Osteoblast (primary cell): ENCODE measurements at regions not wholly inside any gene's neighbourhood (a gene's known extent, or its start where the extent isn't known, plus 50 kb on each side); places are given as distances from the start of the nearest gene placed in this dataset.

ENCODE experiments used
- DNase-seq: peaks from one replicate; pipeline ENCODE4 v3.0.0; 2011; ENCODE audit warnings: low spot score, mixed read lengths; ENCODE audit not compliant: insufficient read length; ENCODE audit errors: missing footprints
- H2AFZ ChIP-seq: 2 replicates; pipeline ENCODE4 v1.6.0; 2011; ENCODE audit warnings: mild to moderate bottlenecking, low read length
- H3K27ac ChIP-seq: 2 replicates; pipeline ENCODE4 v1.5.1; 2011; ENCODE audit warnings: mild to moderate bottlenecking, low read depth, low read length, moderate library complexity
- H3K27me3 ChIP-seq: 2 replicates; pipeline ENCODE4 v1.6.0; 2012; ENCODE audit warnings: mild to moderate bottlenecking, control low read depth, inconsistent platforms, low read length, moderate library complexity; ENCODE audit not compliant: insufficient read depth
- H3K36me3 ChIP-seq: 2 replicates; pipeline ENCODE4 v1.5.1; 2011; ENCODE audit warnings: mild to moderate bottlenecking, low read length, control low read depth, moderate library complexity; ENCODE audit not compliant: insufficient read depth
- H3K4me1 ChIP-seq: 2 replicates; pipeline ENCODE4 v1.5.1; 2011; ENCODE audit warnings: mild to moderate bottlenecking, low read length, control low read depth, moderate library complexity; ENCODE audit not compliant: insufficient read depth
- H3K4me2 ChIP-seq: 2 replicates; pipeline ENCODE4 v1.6.0; 2011; ENCODE audit warnings: mild to moderate bottlenecking, low read length; ENCODE audit not compliant: insufficient read depth
- H3K4me3 ChIP-seq: fragments of 200-600 bp; sonication (generic); 3 replicates; pipeline ENCODE4 v1.5.1; 2012; ENCODE audit warnings: mild to moderate bottlenecking, low read length, inconsistent platforms; ENCODE audit not compliant: insufficient read depth
- H3K79me2 ChIP-seq: 2 replicates; pipeline ENCODE4 v1.6.0; 2012; ENCODE audit warnings: mild to moderate bottlenecking, low read length, control low read depth, inconsistent platforms; ENCODE audit not compliant: insufficient read depth
- H3K9me3 ChIP-seq: 2 replicates; pipeline ENCODE4 v1.5.1; 2011; ENCODE audit warnings: low read depth, low read length, control low read depth
- H4K20me1 ChIP-seq: 2 replicates; pipeline ENCODE4 v1.6.0; 2012; ENCODE audit warnings: mild to moderate bottlenecking, low read length, control low read depth; ENCODE audit not compliant: insufficient read depth
- TF ChIP-seq, protein P1 (sequence below): IDR thresholded peaks from 2 replicates; pipeline ENCODE4 v1.5.1; 2011; ENCODE audit warnings: mild to moderate bottlenecking, low read depth, low read length, moderate library complexity; ENCODE audit errors: extremely low read depth

- no peaks in the 10 kb centered on the region for H4K20me1 ChIP-seq
- no peak overlapping the region for H3K4me2 ChIP-seq
- H3K36me3 ChIP-seq, result no peaks in the 10 kb centered on the region
- no peak for DNase-seq
- no peaks in the 10 kb centered on the region for H3K27me3 ChIP-seq
- H3K79me2 ChIP-seq, result no peaks in the 10 kb centered on the region
- TF ChIP-seq, protein P1, sequence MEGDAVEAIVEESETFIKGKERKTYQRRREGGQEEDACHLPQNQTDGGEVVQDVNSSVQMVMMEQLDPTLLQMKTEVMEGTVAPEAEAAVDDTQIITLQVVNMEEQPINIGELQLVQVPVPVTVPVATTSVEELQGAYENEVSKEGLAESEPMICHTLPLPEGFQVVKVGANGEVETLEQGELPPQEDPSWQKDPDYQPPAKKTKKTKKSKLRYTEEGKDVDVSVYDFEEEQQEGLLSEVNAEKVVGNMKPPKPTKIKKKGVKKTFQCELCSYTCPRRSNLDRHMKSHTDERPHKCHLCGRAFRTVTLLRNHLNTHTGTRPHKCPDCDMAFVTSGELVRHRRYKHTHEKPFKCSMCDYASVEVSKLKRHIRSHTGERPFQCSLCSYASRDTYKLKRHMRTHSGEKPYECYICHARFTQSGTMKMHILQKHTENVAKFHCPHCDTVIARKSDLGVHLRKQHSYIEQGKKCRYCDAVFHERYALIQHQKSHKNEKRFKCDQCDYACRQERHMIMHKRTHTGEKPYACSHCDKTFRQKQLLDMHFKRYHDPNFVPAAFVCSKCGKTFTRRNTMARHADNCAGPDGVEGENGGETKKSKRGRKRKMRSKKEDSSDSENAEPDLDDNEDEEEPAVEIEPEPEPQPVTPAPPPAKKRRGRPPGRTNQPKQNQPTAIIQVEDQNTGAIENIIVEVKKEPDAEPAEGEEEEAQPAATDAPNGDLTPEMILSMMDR, result no peak
- H3K9me3 ChIP-seq, result no peaks in the 10 kb centered on the region
- H3K27ac ChIP-seq, result no peak overlapping the region
- no peak overlapping the region for H3K4me3 ChIP-seq
- H3K4me1 ChIP-seq, result no peaks in the 10 kb centered on the region
- no peak overlapping the region for H2AFZ ChIP-seq
These were observed 439.5 kb upstream of the CDH4 start for GRCh38 chr20:60812561-60812960.

DNA sequence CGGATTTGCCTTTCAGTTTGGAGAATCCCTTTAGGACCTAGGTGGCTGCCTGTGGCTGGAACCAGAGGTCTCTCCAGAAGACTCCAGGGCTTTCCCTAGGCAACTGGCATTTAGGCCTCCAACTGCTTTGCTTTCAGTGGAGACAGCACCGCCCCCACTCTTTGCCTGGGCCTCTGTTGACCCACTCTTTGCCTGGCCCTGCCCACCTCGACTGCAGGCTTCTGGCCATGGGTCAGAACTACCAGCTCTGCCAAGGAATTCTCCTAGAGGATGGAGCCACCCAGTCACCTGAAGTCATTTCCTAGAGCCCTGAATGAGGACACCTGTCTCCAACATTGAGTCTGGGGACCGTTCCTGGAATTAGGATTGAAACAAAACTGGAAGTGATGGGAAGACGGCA lies 439.0 kb upstream of the CDH4 start:
- Histone ChIP-seq H3K4me2 (no peak overlapping the region), H3K27ac (no peak overlapping the region)
- no peak for DNase-seq

GRCh38 chr20:60815656-60816055 lies 436.4 kb upstream of the CDH4 start:
- H3K79me2 ChIP-seq, result no peaks in the 10 kb centered on the region
- no peak overlapping the region for H3K4me3 ChIP-seq
- no peaks in the 10 kb centered on the region for H3K9me3 ChIP-seq
- no peak for DNase-seq
- no peak overlapping the region for H2AFZ ChIP-seq
- no peak overlapping the region for H3K4me2 ChIP-seq
- H3K27ac ChIP-seq, result no peak overlapping the region
- no peaks in the 10 kb centered on the region for H3K27me3 ChIP-seq
- H4K20me1 ChIP-seq, result no peaks in the 10 kb centered on the region
- H3K4me1 ChIP-seq, result no peaks in the 10 kb centered on the region
- TF ChIP-seq, protein P1, result no peak
- no peaks in the 10 kb centered on the region for H3K36me3 ChIP-seq

More for the DNA sequence above, 439.0 kb upstream of the CDH4 start:
- Histone ChIP-seq H3K4me1 (no peaks in the 10 kb centered on the region), H3K36me3 (no peaks in the 10 kb centered on the region), H3K4me3 (no peak overlapping the region), H4K20me1 (no peaks in the 10 kb centered on the region), H3K9me3 (no peaks in the 10 kb centered on the region), H3K27me3 (no peaks in the 10 kb centered on the region), H2AFZ (no peak overlapping the region), H3K79me2 (no peaks in the 10 kb centered on the region)
- TF ChIP-seq, protein P1, result no peak

GRCh38 chr20:60816901-60817300 lies 435.2 kb upstream of the CDH4 start:
- no peak overlapping the region for H3K4me2 ChIP-seq
- no peaks in the 10 kb centered on the region for H3K36me3 ChIP-seq
- DNase-seq, result no peak
- H3K9me3 ChIP-seq, result no peaks in the 10 kb centered on the region
- no peaks in the 10 kb centered on the region for H3K4me1 ChIP-seq
- no peak overlapping the region for H3K4me3 ChIP-seq
- TF ChIP-seq, protein P1, result no peak
- H3K79me2 ChIP-seq, result no peaks in the 10 kb centered on the region
- H4K20me1 ChIP-seq, result no peaks in the 10 kb centered on the region
- no peaks in the 10 kb centered on the region for H3K27me3 ChIP-seq
- H2AFZ ChIP-seq, result no peak overlapping the region
- no peak overlapping the region for H3K27ac ChIP-seq
